T-cell (primary cell): ENCODE measurements at regions not wholly inside any gene's neighbourhood (a gene's known extent, or its start where the extent isn't known, plus 50 kb on each side); places are given as distances from the start of the nearest gene placed in this dataset.

ENCODE experiments used
- ATAC-seq, 4 experiments: fragments of 200-7000 bp in 3 of 4; fragments of 150-1000 bp in 1 of 4; cut with Tn5 transposase; replicated peaks in 1 of 4; 1 replicate in 3 of 4; 2 replicates in 1 of 4; pipeline ENCODE4 v1.10.0; 2021; ENCODE audit warnings: moderate library complexity in 3 of 4, mild to moderate bottlenecking in 2 of 4, moderate number of reproducible peaks in 1 of 4
- CTCF ChIA-PET, 2 donors: fragments of 300-600 bp; sonication (Branson Sonifier 250); formaldehyde crosslinking; loops; one replicate each; lab custom pipeline; 2022; ENCODE audit warnings: antibody characterized with exemption in 2 of 2; lab: Charles Lee
- POLR2A ChIA-PET, 2 donors: fragments of 300-600 bp; sonication (Branson Sonifier 250); formaldehyde crosslinking; loops; one replicate each; lab custom pipeline; 2022; ENCODE audit warnings: antibody characterized with exemption in 2 of 2; lab: Charles Lee
- DNase-seq, 35 experiments: peaks; one replicate each; pipeline versions ENCODE4 v3.0.0 to v3.0.0-alpha.2; 2013 to 2023
- H3K27ac ChIP-seq: one replicate; pipeline ENCODE4 v1.5.1; 2013; ENCODE audit warnings: low read length
- H3K27me3 ChIP-seq, 2 experiments: replicated peaks in 1 of 2; 1 replicate in 1 of 2; 2 replicates in 1 of 2; pipeline versions ENCODE4 v1.6.1 to v1.7.0; 2013; ENCODE audit warnings: low read length in 1 of 2, mixed read lengths in 1 of 2; ENCODE audit not compliant: control insufficient read depth in 2 of 2, insufficient read depth in 2 of 2; ENCODE audit errors: extremely low read depth in 1 of 2
- H3K36me3 ChIP-seq, 2 donors: 1 replicate in 1 of 2; 2 replicates in 1 of 2; pipeline versions ENCODE4 v1.6.1 to v1.7.0; 2013; ENCODE audit warnings: low read length in 1 of 2; ENCODE audit not compliant: control insufficient read depth in 2 of 2, insufficient read depth in 1 of 2; ENCODE audit errors: extremely low read depth in 1 of 2
- H3K4me1 ChIP-seq, 2 experiments: 1 replicate in 1 of 2; 2 replicates in 1 of 2; pipeline versions ENCODE4 v1.6.1 to v1.7.0; 2013; ENCODE audit warnings: low read length in 2 of 2, mixed read lengths in 1 of 2; ENCODE audit not compliant: insufficient read depth in 2 of 2, control insufficient read depth in 1 of 2; ENCODE audit errors: extremely low read depth in 1 of 2
- H3K4me3 ChIP-seq, 2 donors: 1 replicate in 1 of 2; 2 replicates in 1 of 2; pipeline versions ENCODE4 v1.5.1 to v1.7.0; 2013; ENCODE audit warnings: mild to moderate bottlenecking in 2 of 2, low read length in 1 of 2, moderate library complexity in 1 of 2; ENCODE audit not compliant: control insufficient read depth in 1 of 2; ENCODE audit errors: extremely low read depth in 1 of 2
- H3K9me3 ChIP-seq: 2 replicates; pipeline ENCODE4 v1.7.0; 2013
- H3K27ac Mint-ChIP-seq, 2 donors: one replicate each; pipeline ENCODE4 v1.8.0; 2020 to 2021; ENCODE audit warnings: mild to moderate bottlenecking in 2 of 2, mixed read lengths in 2 of 2
- H3K27me3 Mint-ChIP-seq, 2 donors: one replicate each; pipeline ENCODE4 v1.8.0; 2021 to 2022; ENCODE audit warnings: mixed read lengths in 2 of 2
- H3K36me3 Mint-ChIP-seq: one replicate; pipeline ENCODE4 v1.8.0; 2021; ENCODE audit warnings: mixed read lengths
- H3K4me1 Mint-ChIP-seq, 3 donors: one replicate each; pipeline ENCODE4 v1.8.0; 2020 to 2022; ENCODE audit warnings: mixed read lengths in 3 of 3, mild to moderate bottlenecking in 1 of 3
- H3K4me3 Mint-ChIP-seq, 3 donors: one replicate each; pipeline ENCODE4 v1.8.0; 2020 to 2022; ENCODE audit warnings: mild to moderate bottlenecking in 3 of 3, mixed read lengths in 3 of 3, moderate library complexity in 3 of 3
- H3K9me3 Mint-ChIP-seq, 3 donors: one replicate each; pipeline ENCODE4 v1.8.0; 2020 to 2022; ENCODE audit warnings: mixed read lengths in 3 of 3
- WGBS: methylation state at CpG from one replicate; pipeline ENCODE4 v1.1.5; 2013; ENCODE audit warnings: missing lambda C conversion rate; ENCODE audit not compliant: insufficient coverage; 5-methylcytosine and 5-hydroxymethylcytosine counted together

DNA sequence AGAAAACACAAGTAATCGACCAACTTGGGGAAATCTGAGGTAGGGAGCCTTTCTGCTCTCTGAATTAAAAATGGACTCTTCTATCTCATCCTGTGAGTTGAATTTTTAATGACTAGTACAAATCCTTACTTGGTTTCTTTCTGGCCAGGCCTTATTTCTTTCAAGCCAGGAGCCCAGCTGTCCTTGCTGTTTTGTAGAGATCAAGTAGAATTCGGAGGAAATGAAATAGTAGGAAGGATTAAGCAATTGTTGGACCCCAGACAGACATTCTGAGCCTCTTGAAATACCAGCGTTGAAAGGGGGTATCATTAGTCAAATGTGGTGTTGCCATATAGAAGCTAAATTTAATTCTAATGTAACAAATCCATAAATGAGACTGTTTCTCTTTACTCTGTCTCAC, 53.7 kb upstream of the SMIM15 start:
- H3K36me3 ChIP-seq: no peaks in the 10 kb centered on the region
- no peaks in the 10 kb centered on the region for H3K27me3 ChIP-seq
- 40% methylated on average over 1 of the region's 3 CpGs for WGBS
- H3K4me3 ChIP-seq: no peak overlapping the region
- ChIA-PET CTCF (no interaction called here), POLR2A (no interaction called here)
- H3K36me3 Mint-ChIP-seq: no peaks in the 10 kb centered on the region
- ATAC-seq: no peak
- no peak overlapping the region for H3K27ac Mint-ChIP-seq
- DNase-seq: no peak
- H3K4me1 ChIP-seq: no peaks in the 10 kb centered on the region
- no peak overlapping the region for H3K27ac ChIP-seq
- no peaks in the 10 kb centered on the region for H3K4me1 Mint-ChIP-seq
- peaks cover 6 to 27% of the 10 kb centered on the region in 2 donors for H3K27me3 Mint-ChIP-seq
- no peaks in the 10 kb centered on the region for H3K9me3 ChIP-seq
- no peaks in the 10 kb centered on the region for H3K9me3 Mint-ChIP-seq
- no peak overlapping the region for H3K4me3 Mint-ChIP-seq

DNA sequence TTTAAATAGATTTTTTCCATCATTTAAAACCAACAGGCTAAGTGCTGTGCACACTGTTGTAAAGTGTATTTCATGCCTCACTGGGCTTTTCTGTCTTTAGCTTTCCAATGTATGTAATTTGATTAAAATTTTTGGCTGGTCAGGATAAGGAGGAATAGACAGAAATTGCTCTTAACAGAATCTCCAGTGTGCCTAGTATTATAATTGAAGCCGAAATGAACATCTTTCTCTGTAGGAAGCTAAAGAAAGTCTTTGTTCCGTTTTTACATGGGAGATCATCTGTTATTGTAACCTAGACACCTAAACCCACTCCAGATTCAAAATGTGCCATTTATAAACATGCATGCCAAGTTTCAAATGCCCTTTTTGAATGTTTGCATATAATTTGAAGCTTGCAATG, 54.5 kb upstream of the SMIM15 start:
- Histone ChIP-seq H3K4me3 (no peak overlapping the region), H3K36me3 (no peaks in the 10 kb centered on the region), H3K9me3 (no peaks in the 10 kb centered on the region), H3K27me3 (no peaks in the 10 kb centered on the region), H3K4me1 (no peaks in the 10 kb centered on the region), H3K27ac (no peak overlapping the region)
- CTCF ChIA-PET: no interaction called here
- POLR2A ChIA-PET: no interaction called here
- Mint-ChIP-seq H3K4me3 (no peak overlapping the region), H3K4me1 (no peaks in the 10 kb centered on the region), H3K9me3 (no peaks in the 10 kb centered on the region), H3K27ac (no peak overlapping the region), H3K27me3 (peaks cover 6 to 27% of the 10 kb centered on the region in 2 donors), H3K36me3 (no peaks in the 10 kb centered on the region)
- ATAC-seq: no peak
- no peak for DNase-seq
- no CpG with 5 or more reads among the region's 2 CpGs for WGBS

DNA sequence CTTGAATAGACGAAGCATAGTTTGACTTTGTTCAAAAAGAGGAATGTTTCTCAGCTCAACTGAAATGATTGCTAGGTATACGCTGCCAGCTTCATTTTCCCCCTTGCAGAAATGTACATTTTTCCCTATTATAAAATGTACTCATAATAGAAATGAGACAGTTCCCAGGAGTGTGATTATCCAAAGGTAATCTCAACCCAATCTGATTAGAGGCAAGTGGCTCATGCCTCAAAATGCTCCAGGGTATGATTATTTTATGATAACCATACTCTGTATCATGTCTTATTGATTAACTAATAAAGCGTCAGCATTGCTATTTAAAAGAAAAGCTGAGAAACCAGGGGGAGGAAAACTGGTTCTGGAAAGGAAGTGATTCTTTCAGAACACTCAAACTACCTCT, 54.9 kb upstream of the SMIM15 start:
- Histone ChIP-seq H3K36me3 (no peaks in the 10 kb centered on the region), H3K9me3 (no peaks in the 10 kb centered on the region), H3K4me1 (no peaks in the 10 kb centered on the region), H3K27ac (no peak overlapping the region), H3K27me3 (no peaks in the 10 kb centered on the region), H3K4me3 (no peak overlapping the region)
- no CpG with 5 or more reads among the region's 3 CpGs for WGBS
- Mint-ChIP-seq H3K27ac (no peak overlapping the region), H3K27me3 (peaks cover 6 to 27% of the 10 kb centered on the region in 2 donors), H3K36me3 (no peaks in the 10 kb centered on the region), H3K4me3 (no peak overlapping the region), H3K4me1 (no peaks in the 10 kb centered on the region), H3K9me3 (no peaks in the 10 kb centered on the region)
- DNase-seq (no peak), ATAC-seq (no peak)
- POLR2A ChIA-PET: interaction anchor here in 1 of 2 donors (0.5 kb wide), 1 partner anchor 286 kb away, joined by 5 read pairs; no protein-coding TSS in a partner anchor
- CTCF ChIA-PET: interaction anchor here in 1 of 2 donors (1.0 kb wide), 1 partner anchor 8 kb away, joined by 3 read pairs; no protein-coding TSS in a partner anchor

DNA sequence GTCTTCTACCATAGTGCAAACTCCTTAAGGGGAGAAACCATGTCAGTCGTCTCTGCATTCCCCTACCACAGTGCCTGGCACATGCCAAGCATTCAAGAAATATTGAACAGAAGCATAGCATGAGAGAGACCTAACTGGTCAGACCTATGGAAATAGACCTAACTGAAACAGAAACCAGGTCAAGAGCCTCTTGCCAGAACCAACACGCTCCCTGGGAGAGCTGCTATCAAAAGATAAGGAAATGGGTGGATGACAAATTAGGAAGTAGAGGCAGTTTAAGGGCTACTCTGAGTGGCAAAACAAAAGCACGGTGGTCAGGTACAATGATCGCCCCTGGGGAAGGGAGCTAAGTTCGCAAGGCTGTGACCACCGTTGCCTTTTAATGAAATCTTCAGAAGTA, 66.0 kb upstream of the SMIM15 start:
- ATAC-seq (no peak), DNase-seq (no peak)
- Mint-ChIP-seq H3K36me3 (no peaks in the 10 kb centered on the region), H3K27me3 (peaks cover 2 to 5% of the 10 kb centered on the region in 2 donors), H3K4me1 (peaks cover 2 to 8% (median 2%) of the 10 kb centered on the region in 3 donors), H3K4me3 (no peak overlapping the region), H3K9me3 (no peaks in the 10 kb centered on the region), H3K27ac (no peak overlapping the region)
- Histone ChIP-seq H3K4me1 (peaks cover 0 to 3% of the 10 kb centered on the region in 2 experiments), H3K4me3 (no peak overlapping the region), H3K27ac (no peak overlapping the region), H3K36me3 (no peaks in the 10 kb centered on the region), H3K27me3 (peaks cover 0 to 6% of the 10 kb centered on the region in 2 experiments), H3K9me3 (no peaks in the 10 kb centered on the region)
- WGBS: 100% methylated on average over 5 of the region's 6 CpGs
- CTCF ChIA-PET: no interaction called here
- POLR2A ChIA-PET: no interaction called here

DNA sequence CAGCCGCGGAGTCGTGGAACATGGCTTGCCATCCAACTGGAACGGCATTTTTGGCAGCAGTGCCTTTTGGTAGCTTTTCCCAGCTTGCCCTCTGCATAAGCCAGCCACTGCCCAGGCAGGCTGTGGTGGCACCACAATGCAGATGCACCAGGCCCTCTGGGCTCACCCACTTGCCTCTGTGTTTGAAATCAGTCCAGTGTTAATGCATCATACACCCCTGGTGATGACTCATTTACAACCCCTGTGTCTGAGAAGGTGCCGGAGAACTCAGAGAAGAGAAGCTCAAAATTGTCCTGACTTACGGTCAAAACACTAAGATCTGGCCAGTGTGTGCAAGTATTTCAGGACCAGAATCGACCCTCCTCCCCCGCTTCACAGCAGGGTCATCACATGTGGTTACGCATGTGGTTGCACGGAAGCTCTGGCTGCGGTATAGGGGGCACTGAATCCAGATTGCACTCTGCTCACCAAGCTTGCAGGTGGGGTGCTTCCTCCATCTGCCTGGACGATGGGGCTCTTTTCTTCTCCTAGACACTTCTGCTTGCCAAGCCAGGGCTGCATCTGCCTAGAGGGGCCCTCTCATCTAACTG, 66.5 kb upstream of the SMIM15 start:
- Histone ChIP-seq H3K36me3 (no peaks in the 10 kb centered on the region), H3K4me1 (peaks cover 0 to 3% of the 10 kb centered on the region in 2 experiments), H3K27ac (no peak overlapping the region), H3K4me3 (no peak overlapping the region), H3K27me3 (peaks cover 0 to 6% of the 10 kb centered on the region in 2 experiments), H3K9me3 (no peaks in the 10 kb centered on the region)
- H3K27me3 Mint-ChIP-seq: peaks cover 2 to 5% of the 10 kb centered on the region in 2 donors
- H3K4me3 Mint-ChIP-seq: no peak overlapping the region
- ATAC-seq (no peak), DNase-seq (no peak)
- POLR2A ChIA-PET: no interaction called here
- H3K9me3 Mint-ChIP-seq: no peaks in the 10 kb centered on the region
- H3K4me1 Mint-ChIP-seq: peaks cover 2 to 8% (median 2%) of the 10 kb centered on the region in 3 donors
- H3K36me3 Mint-ChIP-seq: no peaks in the 10 kb centered on the region
- 35% methylated on average over 11 of the region's 12 CpGs for WGBS
- H3K27ac Mint-ChIP-seq: no peak overlapping the region
- CTCF ChIA-PET: no interaction called here

DNA sequence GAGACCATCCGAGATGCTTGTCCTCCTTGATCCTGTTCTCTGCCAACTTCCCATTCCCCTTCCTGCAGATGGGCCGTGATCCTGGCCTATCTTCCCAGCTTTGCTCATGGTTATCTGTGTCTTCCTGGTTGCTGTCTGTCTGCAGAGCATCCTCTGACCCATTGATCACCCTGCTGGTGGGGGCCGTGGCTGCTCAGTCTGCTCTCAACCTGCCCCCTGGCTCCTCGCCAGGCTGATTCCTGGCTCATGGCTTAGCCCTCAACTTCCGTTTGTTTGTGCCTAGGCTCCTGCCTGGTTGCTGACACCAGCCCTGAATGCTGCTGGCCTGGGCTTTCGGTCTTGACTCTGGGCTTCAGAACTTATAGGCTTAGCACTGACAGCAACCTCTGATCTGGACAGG, 67.1 kb upstream of the SMIM15 start:
- POLR2A ChIA-PET: no interaction called here
- Histone ChIP-seq H3K36me3 (no peaks in the 10 kb centered on the region), H3K27ac (no peak overlapping the region), H3K9me3 (no peaks in the 10 kb centered on the region), H3K4me1 (peaks cover 0 to 3% of the 10 kb centered on the region in 2 experiments), H3K4me3 (no peak overlapping the region), H3K27me3 (peaks cover 0 to 6% of the 10 kb centered on the region in 2 experiments)
- Mint-ChIP-seq H3K27ac (no peak overlapping the region), H3K4me3 (no peak overlapping the region), H3K9me3 (no peaks in the 10 kb centered on the region), H3K27me3 (peaks cover 2 to 5% of the 10 kb centered on the region in 2 donors), H3K4me1 (peaks cover 2 to 8% (median 2%) of the 10 kb centered on the region in 3 donors), H3K36me3 (no peaks in the 10 kb centered on the region)
- 73% methylated on average over 6 of the region's 6 CpGs for WGBS
- CTCF ChIA-PET: no interaction called here
- ATAC-seq (no peak), DNase-seq (no peak)
